GM12891 (cell line): ENCODE measurements at regions not wholly inside any gene's neighbourhood (a gene's known extent, or its start where the extent isn't known, plus 50 kb on each side); places are given as distances from the start of the nearest gene placed in this dataset.

Experiments
- POLR2A ChIP-seq: IDR thresholded peaks from 2 replicates; pipeline ENCODE4 v1.6.1; 2011; ENCODE audit warnings: low read depth, low read length, control low read depth
- POLR2AphosphoS5 ChIP-seq: IDR thresholded peaks from 2 replicates; pipeline ENCODE4 v1.6.1; 2011; ENCODE audit warnings: low read depth, low read length, control low read depth
- POU2F2 ChIP-seq: IDR thresholded peaks from 2 replicates; pipeline ENCODE4 v1.6.1; 2011; ENCODE audit warnings: low read depth, mild to moderate bottlenecking, control low read depth, low read length, moderate library complexity
- TAF1 ChIP-seq: IDR thresholded peaks from 2 replicates; pipeline ENCODE4 v1.6.1; 2011; ENCODE audit warnings: low read depth, low read length, control low read depth

- TF ChIP-seq POLR2AphosphoS5 (no peak), POLR2A (no peak), POU2F2 (no peak), TAF1 (no peak)
Observed at GRCh38 chr20:57002066-57002570, 264.3 kb downstream of the BMP7 start.
